GM19239 (cell line): ENCODE measurements at regions not wholly inside any gene's neighbourhood (a gene's known extent, or its start where the extent isn't known, plus 50 kb on each side); places are given as distances from the start of the nearest gene placed in this dataset.
A peak's percentile ranks its signal among the peaks of the same experiment; 100 is the strongest.
"Not testable (repeated sequence)": the region's sequence is repeated elsewhere in the genome, so short reads cannot be mapped to it uniquely, and the experiment has no call there.

Experiments used
- DNase-seq: peaks from one replicate; pipeline ENCODE4 v3.0.0; 2011; ENCODE audit warnings: low spot score; ENCODE audit not compliant: insufficient read length
- FAIRE-seq: peaks from 2 replicates; lab custom pipeline; 2011; peaks lifted over from hg19 to GRCh38; lab: Jason Lieb, UNC

DNA sequence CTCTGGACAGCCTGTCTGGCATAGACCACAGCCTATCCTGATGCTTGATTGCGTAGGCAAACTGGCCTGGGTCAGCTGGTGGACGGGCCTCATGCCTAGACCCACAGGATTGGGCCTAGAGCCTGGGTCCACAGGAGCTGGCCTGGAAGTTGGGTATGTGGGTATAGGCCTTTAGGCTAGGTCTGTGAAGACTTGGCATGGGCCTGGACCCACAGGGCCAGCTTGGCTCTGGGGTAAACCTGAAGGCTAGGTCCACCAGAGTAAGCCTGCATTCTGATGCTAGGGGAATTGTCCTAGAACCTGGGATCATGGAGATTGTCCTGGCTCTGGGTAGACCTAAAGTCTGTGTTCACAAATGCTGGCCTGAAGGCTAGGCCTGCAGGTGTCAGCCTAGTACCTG is 1293.7 kb downstream of the CNTNAP5 start:
- DNase-seq (no peak), FAIRE-seq (no peak)

DNA sequence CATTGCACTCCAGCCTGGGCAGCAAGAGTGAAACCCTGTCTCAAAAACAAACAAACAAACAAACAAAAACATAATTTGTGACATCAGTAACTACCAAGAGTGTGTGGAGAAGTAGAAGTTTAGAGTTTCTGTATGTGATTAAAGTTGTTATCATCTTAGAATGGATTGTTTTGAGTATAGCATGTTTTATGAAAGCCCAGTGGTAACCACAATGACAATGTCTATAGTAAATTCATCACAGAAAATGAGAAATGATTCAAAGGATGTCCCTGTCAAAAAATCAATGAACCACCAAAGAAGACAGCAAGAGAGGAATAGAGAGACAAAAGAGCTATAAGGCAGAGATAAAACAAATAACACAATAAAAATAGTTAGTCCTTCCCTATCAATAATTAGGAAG is 1299.2 kb downstream of the CNTNAP5 start:
- no peak for FAIRE-seq
- no peak for DNase-seq

DNA sequence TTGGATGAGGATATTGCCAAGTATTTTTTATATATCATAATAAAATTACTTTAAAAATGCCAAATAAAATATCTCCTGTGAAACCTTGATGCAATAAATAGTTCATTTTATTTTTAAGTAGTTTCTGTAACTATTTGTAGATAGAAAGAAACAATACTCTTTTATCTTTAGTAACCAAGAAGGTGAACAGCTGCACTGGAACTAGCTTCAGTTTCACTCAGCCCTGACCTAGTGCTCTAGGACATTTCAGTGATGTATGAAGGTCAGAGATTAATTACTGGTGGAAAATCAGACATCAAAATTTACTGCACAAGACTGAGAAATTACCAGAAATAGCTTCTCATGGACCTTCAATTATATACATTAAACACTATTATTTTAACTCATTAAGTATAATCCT is 1305.0 kb downstream of the CNTNAP5 start:
- FAIRE-seq (no peak), DNase-seq (no peak)

DNA sequence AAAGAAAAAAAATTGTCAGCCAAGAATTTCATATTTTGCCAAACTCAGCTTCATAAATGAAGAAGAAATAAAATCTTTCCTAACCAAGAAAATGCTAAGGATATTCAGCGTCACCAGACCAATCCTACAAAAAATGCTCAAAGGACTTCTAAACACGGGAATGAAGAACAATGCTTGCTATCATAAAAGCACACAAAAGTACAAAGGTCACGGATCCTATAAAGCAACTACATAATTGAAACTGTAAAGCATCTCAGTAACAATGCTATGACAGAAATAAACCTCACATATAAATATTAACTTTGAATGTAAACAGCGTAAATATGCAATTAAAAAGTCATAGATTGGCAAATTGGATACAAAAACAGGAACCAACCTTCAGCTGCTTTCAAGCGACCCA is 1314.6 kb upstream of the GYPC start:
- FAIRE-seq = no peak

DNA sequence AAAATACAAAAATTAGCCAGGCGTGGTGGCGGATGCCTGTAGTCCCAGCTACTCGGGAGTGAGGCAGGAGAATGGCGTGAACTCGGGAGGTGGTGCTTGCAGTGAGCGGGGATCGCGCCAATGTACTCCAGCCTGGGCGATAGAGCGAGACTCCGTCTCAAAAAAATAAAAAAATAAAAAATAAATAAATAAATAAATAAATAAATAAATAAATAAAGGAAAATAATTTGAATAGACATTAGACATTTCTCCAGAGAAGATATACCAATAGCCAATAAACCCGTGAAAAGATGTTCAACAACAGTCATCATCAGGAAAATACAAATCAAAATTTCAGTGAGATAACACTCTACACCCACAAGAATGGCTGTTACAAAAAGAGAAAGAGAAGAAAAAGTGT is 1302.4 kb upstream of the GYPC start:
- FAIRE-seq, DNase-seq: not testable (repeated sequence)

More for the DNA sequence above, 1314.6 kb upstream of the GYPC start:
- DNase-seq = no peak

DNA sequence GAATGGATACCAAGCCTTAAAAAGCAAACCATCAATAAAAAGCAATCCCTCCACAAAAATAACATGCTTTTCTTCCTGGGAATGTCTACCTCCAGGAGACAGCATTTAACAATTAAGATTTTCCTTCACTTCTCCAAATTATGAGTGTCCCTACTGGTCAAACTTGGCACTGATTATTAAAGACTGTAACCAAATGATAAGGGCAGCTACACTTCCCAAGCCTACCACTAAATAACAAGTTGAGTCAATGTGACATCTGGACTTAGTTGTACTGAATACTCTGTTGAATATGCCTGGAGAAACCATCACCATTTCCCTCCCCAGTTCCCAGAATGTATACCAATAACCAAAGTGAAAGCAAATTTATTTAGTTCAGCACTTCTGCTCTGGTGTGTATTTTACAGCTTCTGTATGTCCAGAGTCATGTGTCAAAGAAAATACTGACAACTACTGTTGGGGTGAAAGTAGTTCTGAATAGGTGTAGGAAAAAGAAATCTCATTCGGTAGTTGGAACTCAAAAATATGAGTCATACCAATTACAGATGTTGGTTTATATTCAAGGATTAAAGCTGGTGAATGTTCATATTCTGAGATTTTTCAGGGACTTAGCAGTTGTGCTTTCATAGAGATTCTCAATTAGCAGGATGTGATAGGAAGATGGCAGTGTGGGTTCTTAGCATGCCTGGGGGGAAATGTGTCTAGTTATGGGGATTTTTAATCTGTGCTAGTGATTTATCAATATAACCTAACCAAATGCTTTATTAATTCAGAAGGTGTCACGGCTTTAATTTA is 1291.6 kb upstream of the GYPC start:
- FAIRE-seq = no peak
- no peak for DNase-seq

DNA sequence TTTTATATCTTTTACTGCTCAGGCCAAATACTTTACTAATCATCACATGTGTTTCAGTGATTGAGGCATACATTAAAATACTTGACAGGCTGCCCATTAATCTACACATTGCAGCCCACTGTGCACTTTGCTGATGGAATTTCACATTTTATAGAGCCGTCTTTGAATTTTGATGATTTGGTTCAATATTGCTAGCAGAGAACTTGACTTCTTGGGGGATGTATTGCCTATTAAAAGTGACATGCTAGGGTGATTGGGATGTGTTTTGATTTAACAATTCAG is 1291.0 kb upstream of the GYPC start:
- FAIRE-seq (no peak), DNase-seq (no peak)

DNA sequence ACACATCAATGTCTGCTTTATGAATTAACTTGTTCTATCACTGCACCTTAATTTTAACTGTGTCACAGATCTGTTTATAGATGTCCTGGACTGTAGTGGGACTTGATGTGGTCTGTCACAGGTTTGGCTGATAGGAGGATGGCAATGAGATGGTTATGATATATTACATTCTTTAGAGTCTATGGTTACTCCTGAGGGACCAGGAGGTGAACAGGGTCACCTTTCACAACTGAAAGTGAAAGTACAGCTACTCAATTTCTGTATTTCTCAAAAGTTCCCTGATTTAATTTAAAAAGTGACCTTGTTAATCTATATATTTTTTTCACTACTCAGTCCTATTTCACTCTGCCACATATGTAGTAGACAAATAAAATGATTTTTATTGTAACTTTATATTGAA is 1284.1 kb upstream of the GYPC start:
- FAIRE-seq = no peak
- no peak for DNase-seq

DNA sequence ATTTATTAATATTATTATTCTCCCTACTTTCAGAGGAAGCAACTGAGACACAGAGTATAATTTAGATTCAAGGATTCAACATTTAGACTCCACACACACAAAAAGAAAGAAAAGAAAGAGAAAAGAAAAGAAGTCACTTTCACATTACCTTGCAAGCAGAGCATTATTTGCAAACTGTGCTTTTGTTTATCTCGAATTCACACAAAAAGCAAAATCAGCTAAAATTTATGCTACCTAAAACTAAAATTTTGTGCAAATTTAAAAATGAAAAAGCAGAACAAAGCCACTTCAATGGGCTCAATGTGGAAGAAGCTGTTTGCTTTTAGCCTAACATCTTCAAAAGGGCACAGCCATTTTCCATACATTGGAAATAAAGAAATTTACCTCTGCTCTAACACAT is 1282.7 kb upstream of the GYPC start:
- FAIRE-seq (no peak), DNase-seq (no peak)

DNA sequence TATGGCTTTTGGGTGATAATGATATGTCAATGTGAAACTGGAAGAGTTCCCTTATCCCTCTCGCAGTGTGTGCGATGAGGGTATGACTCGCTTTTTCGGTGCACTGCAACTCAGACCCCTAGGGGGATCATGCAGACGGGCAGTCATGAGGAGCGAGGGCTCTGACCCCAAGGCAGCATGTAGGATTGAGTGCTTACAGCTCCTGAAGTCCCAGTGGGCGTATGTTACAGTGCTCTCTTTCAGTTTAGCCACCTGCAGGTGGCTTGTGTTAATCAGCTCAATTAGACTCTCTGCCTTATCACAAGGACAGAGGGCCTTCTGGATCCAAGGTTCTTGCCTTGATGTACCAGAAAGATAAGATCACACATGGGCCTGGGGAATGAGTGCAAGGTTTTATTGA is 1269.9 kb upstream of the GYPC start:
- FAIRE-seq (no peak), DNase-seq (no peak)

DNA sequence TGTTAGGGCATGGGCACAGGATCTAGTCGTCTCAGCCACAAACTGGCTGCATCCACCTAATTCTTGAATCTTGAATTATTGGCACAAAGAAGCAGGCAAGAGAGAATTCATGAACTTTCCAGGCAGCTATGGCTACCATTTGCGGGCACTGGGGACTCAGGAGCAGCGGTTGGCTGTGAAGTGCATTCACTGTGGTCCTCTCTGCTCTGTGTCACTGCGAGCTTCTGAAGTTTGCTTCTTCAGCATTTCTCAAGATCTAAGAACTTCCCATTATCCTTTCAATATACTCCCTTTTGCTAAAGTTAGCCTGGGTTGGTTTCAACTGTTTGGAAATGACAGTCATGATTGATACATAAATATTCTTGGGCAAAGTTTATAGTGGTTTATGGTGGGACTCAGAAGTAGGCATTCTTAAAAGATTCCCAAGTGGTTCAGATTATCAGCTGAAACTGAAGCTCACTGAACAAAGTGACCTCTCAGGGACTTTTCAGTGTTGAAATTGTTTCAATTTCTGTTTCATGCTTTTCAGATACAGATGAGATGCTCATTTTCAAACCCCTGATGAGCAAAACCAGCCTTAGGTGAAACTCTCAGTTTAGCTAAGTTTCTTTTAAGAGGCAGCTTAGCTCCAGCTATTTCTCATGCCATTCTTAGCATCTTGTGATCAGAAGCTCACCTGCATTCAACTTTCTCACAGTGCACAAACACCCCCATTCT is 1258.3 kb upstream of the GYPC start:
- peak; percentile 93 for FAIRE-seq
- peak; percentile 3 for DNase-seq

DNA sequence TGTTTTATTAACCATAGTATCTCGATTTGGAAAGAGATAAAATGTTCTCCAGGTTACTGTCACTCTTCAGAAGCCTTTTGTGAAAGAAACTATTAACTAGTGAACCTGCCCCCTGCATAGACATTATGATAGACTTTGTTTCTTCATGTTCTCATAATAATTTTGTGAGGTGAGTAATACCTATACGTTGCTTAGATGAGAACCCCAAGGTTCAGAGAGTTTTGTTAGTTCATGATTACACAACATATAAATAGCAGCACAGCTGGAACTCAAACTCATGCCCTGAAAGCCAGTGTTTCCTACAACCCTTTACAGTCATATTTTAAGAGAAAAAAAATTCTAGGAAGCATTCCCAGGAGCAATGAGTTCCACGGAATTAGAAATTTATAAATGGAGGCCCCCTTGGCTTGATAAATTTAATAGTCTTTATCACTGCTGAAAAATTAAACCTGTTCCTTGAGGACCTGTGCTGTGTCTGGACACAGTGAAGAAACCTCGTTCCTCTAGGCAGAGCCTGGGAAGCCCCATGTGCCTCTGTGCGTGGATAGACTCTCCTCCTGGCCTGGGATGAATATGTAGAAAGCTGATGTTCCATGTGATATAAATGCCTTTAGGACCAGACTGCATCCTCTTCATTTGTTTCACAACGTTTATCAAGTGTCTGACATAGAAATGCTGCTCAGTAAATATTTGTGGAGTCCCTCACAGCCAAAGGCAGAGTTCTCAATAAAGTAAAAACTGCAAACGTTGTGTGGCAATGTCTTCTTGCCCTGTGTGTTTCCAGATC is 1257.0 kb upstream of the GYPC start:
- DNase-seq (no peak), FAIRE-seq (peak; percentile 18)

DNA sequence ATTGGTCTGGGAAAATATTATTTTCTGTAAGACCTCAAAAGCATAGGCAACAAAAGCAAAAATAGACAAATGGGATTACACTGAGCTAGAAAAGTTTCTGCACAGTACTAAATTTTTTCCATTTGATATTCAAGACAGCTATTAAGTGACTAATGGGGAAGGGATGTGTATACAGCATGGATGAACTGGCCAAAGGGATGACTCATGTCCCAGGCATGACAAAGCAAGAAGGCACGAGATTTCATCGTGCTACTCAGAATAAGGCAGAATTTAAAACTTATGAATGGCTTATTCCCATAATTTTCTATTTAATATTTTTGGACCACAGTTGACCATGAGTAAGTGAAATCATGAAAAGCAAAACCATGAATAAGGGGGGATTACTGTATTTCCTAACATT is 1250.1 kb upstream of the GYPC start:
- FAIRE-seq = no peak

DNA sequence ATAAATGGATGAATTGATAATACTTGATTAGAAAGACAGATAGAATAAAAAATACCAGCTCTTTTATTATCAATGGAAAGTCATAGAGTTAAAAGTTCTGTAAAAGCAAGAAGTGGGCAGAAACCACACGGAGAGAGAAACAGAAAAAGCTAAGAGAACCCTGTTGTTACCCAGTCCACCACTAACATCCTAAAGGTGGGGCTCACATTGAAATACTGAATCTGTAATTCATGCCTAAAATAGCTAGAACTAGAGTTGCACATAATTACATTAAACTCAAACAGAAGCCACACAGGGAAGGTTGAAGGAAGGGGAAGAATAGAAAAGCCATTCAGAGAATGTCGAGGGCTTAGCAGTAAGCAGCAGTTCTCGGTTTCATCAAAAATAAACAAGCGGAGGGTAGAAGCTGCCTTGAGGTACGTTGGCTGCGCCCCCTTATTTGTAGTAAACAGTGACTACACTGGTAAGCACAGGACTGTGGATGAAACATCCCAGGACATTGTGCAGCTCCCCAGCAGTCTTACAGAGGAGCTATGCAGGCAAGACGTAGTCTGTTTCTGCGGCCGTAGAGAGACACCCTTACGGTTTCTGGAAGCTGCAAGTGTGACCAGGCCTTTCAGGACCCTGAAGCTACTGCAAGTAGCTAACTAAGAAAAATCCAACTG is 1247.0 kb upstream of the GYPC start:
- FAIRE-seq (no peak), DNase-seq (no peak)

More for the DNA sequence above, 1250.1 kb upstream of the GYPC start:
- DNase-seq = no peak

DNA sequence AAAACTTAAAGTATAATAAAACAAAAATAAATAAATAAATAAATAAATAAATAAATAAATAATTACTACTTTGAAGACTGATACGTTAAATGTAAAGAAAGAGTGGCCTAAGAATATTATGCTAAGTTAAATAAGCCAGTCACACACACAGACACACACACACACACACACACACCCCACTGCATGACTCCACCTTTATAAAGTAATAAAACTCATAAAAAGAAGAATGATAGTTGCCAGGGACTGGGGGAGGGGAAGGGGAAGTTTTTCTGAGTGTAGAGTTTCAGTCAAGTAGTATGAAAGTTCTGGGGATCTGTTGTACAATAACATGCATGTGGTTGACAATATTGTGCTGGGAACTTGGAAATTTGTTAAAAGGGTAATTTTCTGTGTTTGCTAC is 1237.5 kb upstream of the GYPC start:
- DNase-seq = no peak
- FAIRE-seq = no peak

DNA sequence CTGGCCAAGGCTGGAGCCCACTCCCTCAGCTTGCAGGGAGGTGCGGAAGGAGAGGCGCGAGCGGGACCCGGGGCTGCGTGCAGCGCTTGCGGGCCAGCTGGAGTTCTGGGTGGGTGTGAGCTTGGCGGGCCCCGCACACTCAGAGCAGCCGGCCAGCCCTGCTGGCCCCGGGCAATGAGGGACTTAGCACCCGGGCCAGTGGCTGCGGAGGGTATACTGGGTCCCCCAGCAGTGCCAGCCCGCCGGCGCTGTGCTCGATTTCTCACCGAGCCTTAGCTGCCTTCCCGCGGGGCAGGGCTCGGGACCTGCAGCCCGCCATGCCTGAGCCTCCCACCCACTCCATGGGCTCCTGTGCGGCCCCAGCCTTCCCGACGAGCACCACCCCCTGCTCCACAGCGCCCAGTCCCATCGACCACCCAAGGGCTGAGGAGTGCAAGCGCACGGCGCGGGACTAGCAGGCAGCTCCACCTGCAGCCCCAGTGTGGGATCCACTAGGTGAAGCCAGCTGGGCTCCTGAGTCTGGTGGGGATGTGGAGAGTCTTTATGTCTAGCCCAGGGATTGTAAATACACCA is 1233.7 kb upstream of the GYPC start:
- not testable (repeated sequence) for DNase-seq, FAIRE-seq

DNA sequence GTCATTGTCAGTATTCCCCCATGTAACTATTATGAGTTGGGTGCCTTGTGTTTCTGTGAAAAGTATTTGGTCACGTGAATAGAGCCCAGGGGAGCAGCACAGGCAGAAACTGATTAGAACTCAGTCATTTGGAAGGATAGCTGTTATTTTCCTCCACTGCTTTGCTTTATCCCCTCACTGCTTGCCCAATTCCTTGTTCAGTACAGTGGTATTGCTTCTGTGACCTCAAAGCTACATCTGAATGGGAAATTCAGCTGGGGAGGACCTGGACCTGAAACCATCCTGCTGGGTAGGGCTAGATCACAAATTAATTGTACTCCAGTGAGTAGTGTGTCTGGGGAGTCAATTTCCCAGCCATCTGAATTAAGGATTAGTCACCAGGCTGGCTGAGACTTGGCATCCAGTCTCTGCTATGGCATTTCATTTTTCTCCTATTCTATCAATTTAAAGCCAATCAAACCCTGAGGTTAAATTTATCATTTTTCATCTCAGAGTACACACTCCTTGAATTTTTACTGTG is 1231.6 kb upstream of the GYPC start:
- FAIRE-seq = no peak
- no peak for DNase-seq

DNA sequence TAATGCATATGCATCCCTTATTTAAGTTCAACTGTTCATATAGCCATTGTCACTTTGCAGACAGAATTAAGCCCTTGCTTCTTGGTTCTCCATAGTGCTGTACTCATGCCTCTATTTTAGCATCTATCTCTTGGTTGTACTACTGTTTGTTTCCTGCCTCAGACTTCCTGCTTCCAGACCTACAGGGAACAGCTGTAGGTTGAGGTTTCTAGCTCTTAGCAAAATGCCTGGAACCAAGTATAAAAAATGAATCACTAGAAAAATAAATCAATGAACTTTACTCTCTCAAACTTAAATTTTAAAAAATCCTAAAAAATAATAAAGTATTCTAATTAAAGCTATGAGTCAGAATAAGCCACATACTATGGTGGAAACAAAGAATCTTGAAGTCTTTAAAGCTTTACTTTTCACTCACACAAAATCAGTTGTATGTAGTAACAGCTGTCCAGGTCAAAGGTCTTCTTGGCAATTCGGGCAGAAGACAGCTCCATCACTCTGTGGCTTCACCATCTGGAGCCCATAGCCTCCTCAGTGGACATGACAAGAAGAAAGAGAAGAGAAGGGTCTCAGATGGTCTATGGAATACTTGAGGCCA is 1228.1 kb upstream of the GYPC start:
- FAIRE-seq (no peak), DNase-seq (no peak)

DNA sequence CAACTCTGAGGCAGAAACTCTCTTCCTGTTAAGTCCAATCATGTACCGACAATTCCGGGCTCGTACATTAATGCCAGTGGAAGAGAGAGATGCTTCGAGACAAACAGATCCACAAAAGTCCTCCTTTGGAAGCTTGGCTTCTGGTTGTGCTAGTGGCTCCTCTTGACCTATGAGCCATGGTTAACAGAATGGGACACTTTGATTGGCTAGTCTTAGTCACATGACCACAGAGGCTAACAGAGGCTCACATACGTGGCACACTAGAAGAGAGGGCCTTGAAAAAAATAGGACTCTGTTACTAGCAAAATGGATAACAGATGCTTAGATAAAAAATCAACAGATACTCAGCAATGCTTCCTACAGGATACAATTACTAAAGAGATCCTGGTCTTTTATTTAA is 1211.9 kb upstream of the GYPC start:
- DNase-seq = no peak
- FAIRE-seq = no peak

DNA sequence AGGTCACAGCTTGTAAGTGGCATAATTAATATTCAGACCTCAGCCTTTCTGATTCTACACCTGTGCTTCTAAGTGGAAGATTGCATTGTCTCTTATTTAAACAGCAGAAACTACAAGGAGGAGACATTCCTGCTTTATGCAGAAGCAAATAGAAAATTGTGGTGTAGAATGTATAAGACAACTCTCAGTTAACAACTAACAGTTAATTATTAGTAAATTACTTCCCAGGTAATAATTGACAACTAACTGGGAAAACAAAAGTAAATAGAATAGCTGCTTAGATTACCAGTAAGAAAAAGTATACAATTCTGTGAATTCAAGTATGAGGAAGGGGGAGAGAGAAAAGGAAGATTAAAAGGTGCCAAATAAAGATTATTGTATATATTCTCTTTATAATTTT is 1210.5 kb upstream of the GYPC start:
- FAIRE-seq (no peak), DNase-seq (no peak)
